GM23338 (cell line): ENCODE measurements at regions not wholly inside any gene's neighbourhood (a gene's known extent, or its start where the extent isn't known, plus 50 kb on each side); places are given as distances from the start of the nearest gene placed in this dataset.

Experiments
- CREB1 ChIP-seq: fragments of 250-450 bp; sonication (Bioruptor Pico); IDR thresholded peaks from 2 replicates; pipeline ENCODE4 v1.5.0; 2020; ENCODE audit warnings: low read depth, mild to moderate bottlenecking, moderate library complexity
- CTCF ChIP-seq, 2 experiments: fragments of 200-600 bp in 1 of 2; sonication (generic) in 1 of 2; conservative IDR thresholded peaks; 2 replicates each; pipeline versions ENCODE4 v1.5.1 to v1.6.1; 2016 to 2017; ENCODE audit warnings: antibody characterized with exemption in 2 of 2, low read depth in 2 of 2, mild to moderate bottlenecking in 2 of 2, moderate library complexity in 1 of 2
- ETS1 ChIP-seq: IDR thresholded peaks from 2 replicates; pipeline ENCODE4 v1.6.1; 2016; ENCODE audit warnings: antibody characterized with exemption
- EZH2 ChIP-seq: fragments of 200-600 bp; sonication (generic); IDR thresholded peaks from one replicate; pipeline ENCODE4 v1.8.0; 2017; ENCODE audit warnings: antibody characterized with exemption, mild to moderate bottlenecking, low read depth; ENCODE audit not compliant: unreplicated experiment
- EZH2phosphoT487 ChIP-seq: fragments of 200-600 bp; sonication (generic); IDR thresholded peaks from one replicate; pipeline ENCODE4 v1.8.1; 2018; ENCODE audit warnings: antibody characterized with exemption; ENCODE audit not compliant: unreplicated experiment
- JUNB ChIP-seq: IDR thresholded peaks from one replicate; pipeline ENCODE4 v1.6.1; 2016; ENCODE audit warnings: antibody characterized with exemption; ENCODE audit not compliant: unreplicated experiment
- NANOG ChIP-seq: IDR thresholded peaks from 2 replicates; pipeline ENCODE4 v1.6.1; 2016; ENCODE audit warnings: antibody characterized with exemption, borderline replicate concordance
- POLR2AphosphoS5 ChIP-seq: IDR thresholded peaks from 2 replicates; pipeline ENCODE4 v1.6.1; 2016; ENCODE audit warnings: antibody characterized with exemption, low read depth
- REST ChIP-seq: IDR thresholded peaks from one replicate; pipeline ENCODE4 v1.6.1; 2018; ENCODE audit warnings: antibody characterized with exemption; ENCODE audit not compliant: unreplicated experiment
- STAT1 ChIP-seq: IDR thresholded peaks from one replicate; pipeline ENCODE4 v1.6.1; 2016; ENCODE audit warnings: antibody characterized with exemption; ENCODE audit not compliant: unreplicated experiment
- ZNF114 ChIP-seq: fragments of 250-450 bp; sonication (Bioruptor Pico); IDR thresholded peaks from 2 replicates; pipeline ENCODE4 v1.5.0; 2020; ENCODE audit warnings: mild to moderate bottlenecking, moderate library complexity
- ZNF331 ChIP-seq: fragments of 250-450 bp; sonication (Bioruptor Pico); IDR thresholded peaks from 2 replicates; pipeline ENCODE4 v1.5.0; 2020; ENCODE audit warnings: low read depth, mild to moderate bottlenecking, moderate library complexity

GRCh38 chr6:91317984-91318383 lies 731.1 kb upstream of the MAP3K7 start:
- TF ChIP-seq CTCF (conservative IDR thresholded peaks at IDR 0.05; ENCODE audit: low read depth in 2 of 2) (no peak), EZH2 (no peak), POLR2AphosphoS5 (no peak), CREB1 (CRISPR knock-in tag) (no peak), REST (no peak), EZH2phosphoT487 (no peak), ZNF114 (no peak), ETS1 (no peak), NANOG (no peak), ZNF331 (no peak), JUNB (no peak), STAT1 (no peak)
